ENCODE measurements at regions not wholly inside any gene's neighbourhood (a gene's known extent, or its start where the extent isn't known, plus 50 kb on each side); places are given as distances from the start of the nearest gene placed in this dataset.

DNA sequence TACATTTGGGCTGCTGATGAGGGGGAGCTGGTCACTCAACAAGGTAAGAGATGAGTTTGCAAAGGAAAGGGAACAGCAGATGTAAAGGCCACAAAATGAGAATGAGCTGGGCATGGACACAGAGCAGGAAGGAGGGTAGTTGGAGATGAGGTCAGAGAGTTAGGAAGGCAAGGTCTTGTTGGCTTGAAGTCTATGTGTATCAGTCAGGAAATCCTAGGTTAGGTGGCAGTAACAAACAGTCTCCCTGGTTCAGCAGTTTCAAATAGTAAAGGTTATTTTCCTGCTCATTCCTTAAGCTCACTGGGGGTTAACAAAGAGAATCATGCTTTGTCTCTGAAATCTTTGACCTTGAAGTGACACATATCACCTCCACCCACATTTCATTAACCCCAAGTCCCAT is 58.3 kb upstream of the ARL4C start:
- TF ChIP-seq POLR2A (IDR thresholded peaks at IDR 0.05) (no peak), EP300 (IDR thresholded peaks at IDR 0.05) (no peak)
- TF ChIP-seq, protein P1, sequence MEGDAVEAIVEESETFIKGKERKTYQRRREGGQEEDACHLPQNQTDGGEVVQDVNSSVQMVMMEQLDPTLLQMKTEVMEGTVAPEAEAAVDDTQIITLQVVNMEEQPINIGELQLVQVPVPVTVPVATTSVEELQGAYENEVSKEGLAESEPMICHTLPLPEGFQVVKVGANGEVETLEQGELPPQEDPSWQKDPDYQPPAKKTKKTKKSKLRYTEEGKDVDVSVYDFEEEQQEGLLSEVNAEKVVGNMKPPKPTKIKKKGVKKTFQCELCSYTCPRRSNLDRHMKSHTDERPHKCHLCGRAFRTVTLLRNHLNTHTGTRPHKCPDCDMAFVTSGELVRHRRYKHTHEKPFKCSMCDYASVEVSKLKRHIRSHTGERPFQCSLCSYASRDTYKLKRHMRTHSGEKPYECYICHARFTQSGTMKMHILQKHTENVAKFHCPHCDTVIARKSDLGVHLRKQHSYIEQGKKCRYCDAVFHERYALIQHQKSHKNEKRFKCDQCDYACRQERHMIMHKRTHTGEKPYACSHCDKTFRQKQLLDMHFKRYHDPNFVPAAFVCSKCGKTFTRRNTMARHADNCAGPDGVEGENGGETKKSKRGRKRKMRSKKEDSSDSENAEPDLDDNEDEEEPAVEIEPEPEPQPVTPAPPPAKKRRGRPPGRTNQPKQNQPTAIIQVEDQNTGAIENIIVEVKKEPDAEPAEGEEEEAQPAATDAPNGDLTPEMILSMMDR (IDR thresholded peaks at IDR 0.05) = no peak

Data from tibial nerve (tissue), 4 donors.